A549 (cell line): ENCODE measurements at regions not wholly inside any gene's neighbourhood (a gene's known extent, or its start where the extent isn't known, plus 50 kb on each side); places are given as distances from the start of the nearest gene placed in this dataset.

Experiments used
- BHLHE40 ChIP-seq: IDR thresholded peaks from 2 replicates; pipeline ENCODE4 v1.6.1; 2012; ENCODE audit warnings: low read depth, low read length, inconsistent platforms
- CTCF ChIP-seq: fragments of >200 bp; sonication (Bioruptor Twin); formaldehyde crosslinking; IDR thresholded peaks from 3 replicates; pipeline ENCODE4 v1.5.1; 2016
- EP300 ChIP-seq, 2 experiments: fragments of >200 bp; sonication (Bioruptor Twin); formaldehyde crosslinking; IDR thresholded peaks; 2 replicates in 1 of 2; 3 replicates in 1 of 2; pipeline ENCODE4 v1.6.1; 2016 to 2017
- FOSB ChIP-seq: fragments of 250-450 bp; sonication (Bioruptor Pico); IDR thresholded peaks from 2 replicates; pipeline ENCODE4 v1.5.0; 2020; ENCODE audit warnings: mild to moderate bottlenecking, moderate library complexity
- JUNB ChIP-seq: fragments of >200 bp; sonication (Bioruptor Twin); formaldehyde crosslinking; IDR thresholded peaks from 2 replicates; pipeline ENCODE4 v1.6.1; 2016
- KDM1A ChIP-seq: fragments of 200-600 bp; sonication (generic); IDR thresholded peaks from 2 replicates; pipeline ENCODE4 v1.6.1; 2016; ENCODE audit warnings: low read depth, mild to moderate bottlenecking
- POLR2A ChIP-seq: IDR thresholded peaks from 2 replicates; pipeline ENCODE4 v1.6.1; 2012; ENCODE audit warnings: mild to moderate bottlenecking, low read length
- RAD21 ChIP-seq, 2 experiments: fragments of >200 bp in 1 of 2; sonication (Bioruptor Twin) in 1 of 2; formaldehyde crosslinking in 1 of 2; IDR thresholded peaks in 1 of 2; conservative IDR thresholded peaks in 1 of 2; 2 replicates in 1 of 2; 3 replicates in 1 of 2; pipeline ENCODE4 v1.6.1; 2012 to 2018; ENCODE audit warnings: inconsistent platforms in 1 of 2
- REST ChIP-seq: fragments of 200-600 bp; sonication (generic); IDR thresholded peaks from 2 replicates; pipeline ENCODE4 v1.6.1; 2016; ENCODE audit warnings: antibody characterized with exemption, mild to moderate bottlenecking, moderate library complexity
- RFX5 ChIP-seq: fragments of 450-650 bp; IDR thresholded peaks from 2 replicates; pipeline ENCODE4 v1.7.1; 2014; ENCODE audit warnings: antibody characterized with exemption, mild to moderate bottlenecking, moderate library complexity

- no peak for TF ChIP-seq CTCF
- TF ChIP-seq BHLHE40 = no peak
- TF ChIP-seq RFX5 = no peak
- no peak for TF ChIP-seq KDM1A
- no peak for TF ChIP-seq EP300 (IDR thresholded peaks at IDR 0.05)
- no peak for TF ChIP-seq JUNB
- no peak for TF ChIP-seq POLR2A
- TF ChIP-seq FOSB = no peak
- no peak for TF ChIP-seq REST
- TF ChIP-seq RAD21 (conservative IDR thresholded peaks at IDR 0.05 in 1 of 2, IDR thresholded peaks at IDR 0.05 in 1 of 2) = no peak
Measured at GRCh38 chr3:1594940-1595339, 502.1 kb downstream of the CNTN6 start.
